Endothelial cell of umbilical vein (primary cell): ENCODE measurements at regions not wholly inside any gene's neighbourhood (a gene's known extent, or its start where the extent isn't known, plus 50 kb on each side); places are given as distances from the start of the nearest gene placed in this dataset.

ENCODE experiments used
- BruUV-seq: library from RNA; stranded (reverse); fragments of 400-500 nt; replicated peaks from 2 replicates; lab custom pipeline; 2021; lab: Mats Ljungman, UMichigan
- CTCF ChIA-PET: fragments of 300-600, 350-600 bp; sonication (Branson Sonifier 250); formaldehyde crosslinking; loops from one replicate; lab custom pipeline; 2021; ENCODE audit warnings: antibody characterized with exemption, inconsistent platforms; lab: Charles Lee
- POLR2A ChIA-PET: fragments of 300-600, 350-600 bp; sonication (Branson Sonifier 250); formaldehyde crosslinking; loops from one replicate; lab custom pipeline; 2021; ENCODE audit warnings: antibody characterized with exemption, inconsistent platforms; lab: Charles Lee
- DNase-seq: peaks from one replicate; pipeline ENCODE4 v3.0.0-alpha.2; 2011; ENCODE audit warnings: low read depth, low spot score
- FAIRE-seq: peaks from 2 replicates; lab custom pipeline; 2011; peaks lifted over from hg19 to GRCh38; lab: Jason Lieb, UNC
- H2AFZ ChIP-seq: 2 replicates; pipeline ENCODE4 v1.6.0; 2012; ENCODE audit warnings: low read depth, low read length, control low read depth, inconsistent platforms
- H3K27ac ChIP-seq: 2 replicates; pipeline ENCODE4 v1.5.1; 2011; ENCODE audit warnings: low read depth, mild to moderate bottlenecking, control low read depth, low read length, moderate library complexity; ENCODE audit not compliant: insufficient read depth
- H3K27me3 ChIP-seq, 2 experiments: 2 replicates each; pipeline versions ENCODE4 v1.6.0 to v1.6.1; 2011; ENCODE audit warnings: low read length in 2 of 2, mixed read lengths in 1 of 2; ENCODE audit not compliant: control insufficient read depth in 2 of 2, insufficient read depth in 2 of 2
- H3K36me3 ChIP-seq, 2 experiments: 2 replicates in 1 of 2; 3 replicates in 1 of 2; pipeline ENCODE4 v1.5.1; 2011; ENCODE audit warnings: low read length in 2 of 2, mild to moderate bottlenecking in 1 of 2, moderate library complexity in 1 of 2; ENCODE audit not compliant: control insufficient read depth in 2 of 2, insufficient read depth in 2 of 2; ENCODE audit errors: extremely low read depth in 1 of 2
- H3K4me1 ChIP-seq: 3 replicates; pipeline ENCODE4 v1.5.1; 2011; ENCODE audit warnings: mild to moderate bottlenecking, low read length; ENCODE audit not compliant: control insufficient read depth, insufficient read depth; ENCODE audit errors: extremely low read depth
- H3K4me2 ChIP-seq: 2 replicates; pipeline ENCODE4 v1.6.1; 2011; ENCODE audit warnings: low read length, control low read depth, mixed read lengths; ENCODE audit not compliant: insufficient read depth
- H3K4me3 ChIP-seq, 3 experiments: fragments of 200-600 bp in 1 of 3; sonication (generic), shearing (Covaris generic) in 1 of 3; replicated peaks in 1 of 3; 2 replicates each; pipeline ENCODE4 v1.5.1; 2011 to 2016; ENCODE audit warnings: control low read depth in 3 of 3, low read length in 3 of 3, mild to moderate bottlenecking in 2 of 3, inconsistent platforms in 1 of 3, low read depth in 1 of 3, moderate library complexity in 1 of 3; ENCODE audit not compliant: insufficient read depth in 1 of 3
- H3K79me2 ChIP-seq: 2 replicates; pipeline ENCODE4 v1.6.0; 2012; ENCODE audit warnings: low read length, inconsistent platforms; ENCODE audit not compliant: control insufficient read depth, insufficient read depth
- H3K9ac ChIP-seq: replicated peaks from 2 replicates; pipeline ENCODE3; 2011; ENCODE audit warnings: low read length, control low read depth; ENCODE audit not compliant: insufficient read depth; ENCODE audit errors: extremely low read depth
- H3K9me1 ChIP-seq: replicated peaks from 3 replicates; pipeline ENCODE4 v1.6.0; 2011; ENCODE audit warnings: mild to moderate bottlenecking, low read length; ENCODE audit not compliant: control insufficient read depth, insufficient read depth; ENCODE audit errors: extremely low read depth
- H3K9me3 ChIP-seq: replicated peaks from 2 replicates; pipeline ENCODE4 v1.5.1; 2012; ENCODE audit warnings: low read length, inconsistent platforms; ENCODE audit not compliant: control insufficient read depth, insufficient read depth
- H4K20me1 ChIP-seq: replicated peaks from 2 replicates; pipeline ENCODE3; 2011; ENCODE audit warnings: mild to moderate bottlenecking, low read length; ENCODE audit not compliant: control insufficient read depth, insufficient read depth; ENCODE audit errors: extremely low read depth
- EZH2 ChIP-seq: IDR thresholded peaks from 2 replicates; pipeline ENCODE4 v1.6.1; 2012; ENCODE audit warnings: borderline replicate concordance, low read depth, mild to moderate bottlenecking, moderate library complexity, low read length, inconsistent platforms; ENCODE audit not compliant: severe bottlenecking
- FOS ChIP-seq: IDR thresholded peaks from 2 replicates; pipeline ENCODE4 v1.6.1; 2011; ENCODE audit warnings: mild to moderate bottlenecking, low read length, moderate library complexity, borderline replicate concordance; ENCODE audit not compliant: insufficient read depth
- GATA2 ChIP-seq: IDR thresholded peaks from 2 replicates; pipeline ENCODE4 v1.7.0; 2011; ENCODE audit warnings: low read depth, mild to moderate bottlenecking, moderate library complexity, mixed read lengths, low read length; ENCODE audit not compliant: insufficient read length, insufficient read depth
- JUN ChIP-seq: IDR thresholded peaks from 2 replicates; pipeline ENCODE4 v1.6.1; 2011; ENCODE audit warnings: borderline replicate concordance, low read depth; ENCODE audit not compliant: insufficient read length, insufficient read depth
- MYC ChIP-seq: IDR thresholded peaks from one replicate; pipeline ENCODE4 v1.6.1; 2011; ENCODE audit warnings: mild to moderate bottlenecking, low read depth, low read length
- POLR2A ChIP-seq: IDR thresholded peaks from 2 replicates; pipeline ENCODE4 v1.6.1; 2012; ENCODE audit warnings: low read depth, mild to moderate bottlenecking, control low read depth, low read length
- POLR2AphosphoS5 ChIP-seq: IDR thresholded peaks from 2 replicates; pipeline ENCODE4 v1.6.1; 2012; ENCODE audit warnings: low read depth, mild to moderate bottlenecking, control low read depth, low read length, moderate library complexity; ENCODE audit not compliant: insufficient read depth
- dilution Hi-C: fragments of 300-500 bp; cut with MboI; formaldehyde crosslinking; loops from one replicate; pipeline ENCODE4 v1.15.0; 2019; ENCODE audit warnings: low sequenced_read_pairs; ENCODE audit not compliant: extremely low pct_ligation_motif_present
- intact Hi-C: fragments of 100-400 bp; cut with micrococcal nuclease; formaldehyde crosslinking; loops from one replicate; pipeline ENCODE4 v1.10.0; 2022
- TF ChIP-seq, protein P1 (sequence below): IDR thresholded peaks from 2 replicates; pipeline ENCODE4 v1.6.1; 2011; ENCODE audit not compliant: insufficient read depth, insufficient read length
- TF ChIP-seq, protein P2 (sequence below), 2 donors: IDR thresholded peaks; 1 replicate in 1 of 2; 2 replicates in 1 of 2; pipeline ENCODE4 v1.5.1; 2011; ENCODE audit warnings: low read length in 2 of 2, mild to moderate bottlenecking in 2 of 2, moderate library complexity in 2 of 2, control low read depth in 1 of 2, inconsistent platforms in 1 of 2, low read depth in 1 of 2; ENCODE audit not compliant: insufficient read depth in 1 of 2; ENCODE audit errors: extremely low read depth in 1 of 2

DNA sequence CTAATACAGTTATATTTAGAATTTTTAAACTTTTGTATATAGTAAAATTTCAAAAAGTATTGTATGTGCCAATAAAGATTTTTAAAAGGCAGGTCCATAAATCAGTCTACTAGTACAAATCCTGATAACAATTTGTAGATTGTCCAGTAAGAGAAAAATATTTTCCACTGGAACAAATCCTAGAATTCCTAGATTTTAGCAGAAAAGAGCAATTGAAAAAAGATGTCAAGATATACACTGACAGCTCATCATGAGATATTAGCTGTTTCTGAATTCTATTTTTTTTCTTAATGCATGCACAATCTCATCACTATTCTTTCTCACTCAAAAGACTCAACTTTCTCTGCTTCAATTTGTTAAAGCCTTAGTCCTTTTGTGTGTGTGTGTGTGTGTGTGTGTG lies 289.2 kb upstream of the MAD2L1 start:
- TF ChIP-seq POLR2A (no peak), FOS (no peak), EZH2 (no peak), POLR2AphosphoS5 (no peak), MYC (no peak), GATA2 (no peak), JUN (no peak)
- TF ChIP-seq, protein P1, sequence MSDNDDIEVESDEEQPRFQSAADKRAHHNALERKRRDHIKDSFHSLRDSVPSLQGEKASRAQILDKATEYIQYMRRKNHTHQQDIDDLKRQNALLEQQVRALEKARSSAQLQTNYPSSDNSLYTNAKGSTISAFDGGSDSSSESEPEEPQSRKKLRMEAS = no peak
- TF ChIP-seq, protein P2, sequence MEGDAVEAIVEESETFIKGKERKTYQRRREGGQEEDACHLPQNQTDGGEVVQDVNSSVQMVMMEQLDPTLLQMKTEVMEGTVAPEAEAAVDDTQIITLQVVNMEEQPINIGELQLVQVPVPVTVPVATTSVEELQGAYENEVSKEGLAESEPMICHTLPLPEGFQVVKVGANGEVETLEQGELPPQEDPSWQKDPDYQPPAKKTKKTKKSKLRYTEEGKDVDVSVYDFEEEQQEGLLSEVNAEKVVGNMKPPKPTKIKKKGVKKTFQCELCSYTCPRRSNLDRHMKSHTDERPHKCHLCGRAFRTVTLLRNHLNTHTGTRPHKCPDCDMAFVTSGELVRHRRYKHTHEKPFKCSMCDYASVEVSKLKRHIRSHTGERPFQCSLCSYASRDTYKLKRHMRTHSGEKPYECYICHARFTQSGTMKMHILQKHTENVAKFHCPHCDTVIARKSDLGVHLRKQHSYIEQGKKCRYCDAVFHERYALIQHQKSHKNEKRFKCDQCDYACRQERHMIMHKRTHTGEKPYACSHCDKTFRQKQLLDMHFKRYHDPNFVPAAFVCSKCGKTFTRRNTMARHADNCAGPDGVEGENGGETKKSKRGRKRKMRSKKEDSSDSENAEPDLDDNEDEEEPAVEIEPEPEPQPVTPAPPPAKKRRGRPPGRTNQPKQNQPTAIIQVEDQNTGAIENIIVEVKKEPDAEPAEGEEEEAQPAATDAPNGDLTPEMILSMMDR (IDR thresholded peaks at IDR 0.05; ENCODE audit: extremely low read depth in 1 of 2, insufficient read depth in 1 of 2, low read depth in 1 of 2, low read length in 2 of 2) = no peak
- FAIRE-seq = no peak

More for the DNA sequence above, 289.2 kb upstream of the MAD2L1 start:
- Histone ChIP-seq H3K4me2 (no peak overlapping the region), H3K9ac (no peak overlapping the region), H3K4me1 (no peaks in the 10 kb centered on the region), H4K20me1 (no peaks in the 10 kb centered on the region), H3K4me3 (no peak overlapping the region), H3K36me3 (no peaks in the 10 kb centered on the region), H2AFZ (no peak overlapping the region), H3K9me3 (no peaks in the 10 kb centered on the region), H3K27me3 (no peaks in the 10 kb centered on the region), H3K9me1 (no peaks in the 10 kb centered on the region), H3K27ac (no peak overlapping the region), H3K79me2 (no peaks in the 10 kb centered on the region)
- dilution Hi-C loops = no loop called here
- DNase-seq = no peak
- CTCF ChIA-PET = no interaction called here
- intact Hi-C loops = no loop called here
- BruUV-seq = no TSS peak
- POLR2A ChIA-PET = no interaction called here
